HEK293 (cell line): ENCODE measurements at regions not wholly inside any gene's neighbourhood (a gene's known extent, or its start where the extent isn't known, plus 50 kb on each side); places are given as distances from the start of the nearest gene placed in this dataset.

Experiments used
- CTCF ChIA-PET: fragments of 350-600 bp; formaldehyde crosslinking; extraction: SDS; loops from one replicate; lab custom pipeline; 2021; ENCODE audit warnings: antibody characterized with exemption; lab: Yijun Ruan, JAX
- POLR2A ChIA-PET: fragments of 300-600 bp; formaldehyde crosslinking; extraction: SDS; loops from one replicate; lab custom pipeline; 2020; ENCODE audit warnings: antibody characterized with exemption, inconsistent platforms; lab: Yijun Ruan, JAX
- H3K27ac ChIP-seq: fragments of 200-500 bp; sonication (Bioruptor generic); 2 replicates; pipeline ENCODE4 v1.5.1; 2014; ENCODE audit warnings: low read depth, low read length, control low read depth, inconsistent platforms; ENCODE audit errors: extremely low read depth
- H3K36me3 ChIP-seq, 2 experiments: fragments of 200-500 bp in 1 of 2; sonication (Bioruptor generic) in 1 of 2; 1 replicate in 1 of 2; 2 replicates in 1 of 2; pipeline ENCODE4 v1.5.1; 2014 to 2017; ENCODE audit warnings: inconsistent platforms in 2 of 2, low read length in 2 of 2; ENCODE audit not compliant: control insufficient read depth in 2 of 2, insufficient read depth in 1 of 2
- H3K4me1 ChIP-seq: fragments of 200-500 bp; sonication (Bioruptor generic); 2 replicates; pipeline ENCODE4 v1.5.1; 2014; ENCODE audit warnings: mild to moderate bottlenecking, low read length, inconsistent platforms; ENCODE audit not compliant: control insufficient read depth, insufficient read depth
- H3K4me3 ChIP-seq: 2 replicates; pipeline ENCODE4 v1.5.1; 2011; ENCODE audit warnings: low read depth, mild to moderate bottlenecking, control low read depth, low read length, moderate library complexity
- H3K9me3 ChIP-seq: fragments of 200-500 bp; sonication (Bioruptor generic); 2 replicates; pipeline ENCODE4 v1.5.1; 2014; ENCODE audit warnings: low read depth, low read length, inconsistent platforms; ENCODE audit not compliant: control insufficient read depth, insufficient read depth
- KLF1 ChIP-seq: fragments of 450-650 bp; formaldehyde crosslinking; IDR thresholded peaks from 2 replicates; pipeline ENCODE4 v1.5.1; 2016; ENCODE audit warnings: missing biosample characterization, missing genetic modification characterization
- KLF9 ChIP-seq: fragments of 450-650 bp; formaldehyde crosslinking; IDR thresholded peaks from 2 replicates; pipeline ENCODE4 v1.5.1; 2016; ENCODE audit warnings: missing biosample characterization, missing genetic modification characterization, low read depth
- SP2 ChIP-seq: fragments of 450-650 bp; formaldehyde crosslinking; IDR thresholded peaks from 2 replicates; pipeline ENCODE4 v1.5.1; 2016; ENCODE audit warnings: missing biosample characterization, missing genetic modification characterization
- YY2 ChIP-seq: fragments of 450-650 bp; formaldehyde crosslinking; IDR thresholded peaks from 2 replicates; pipeline ENCODE4 v1.5.1; 2016; ENCODE audit warnings: missing biosample characterization, missing genetic modification characterization
- ZBTB48 ChIP-seq: fragments of 450-650 bp; formaldehyde crosslinking; IDR thresholded peaks from 2 replicates; pipeline ENCODE4 v1.5.1; 2016; ENCODE audit warnings: missing biosample characterization, missing genetic modification characterization
- ZEB2 ChIP-seq: fragments of 450-650 bp; formaldehyde crosslinking; IDR thresholded peaks from 2 replicates; pipeline ENCODE4 v1.5.1; 2016; ENCODE audit warnings: missing biosample characterization, missing genetic modification characterization
- ZNF157 ChIP-seq: fragments of 450-650 bp; formaldehyde crosslinking; IDR thresholded peaks from 2 replicates; pipeline ENCODE4 v1.5.1; 2016; ENCODE audit warnings: missing biosample characterization, missing genetic modification characterization
- ZNF174 ChIP-seq: fragments of 450-650 bp; formaldehyde crosslinking; IDR thresholded peaks from 2 replicates; pipeline ENCODE4 v1.5.0; 2017; ENCODE audit warnings: missing biosample characterization, mild to moderate bottlenecking, missing genetic modification characterization
- ZNF2 ChIP-seq: fragments of 450-650 bp; formaldehyde crosslinking; IDR thresholded peaks from 2 replicates; pipeline ENCODE4 v1.5.1; 2016; ENCODE audit warnings: missing biosample characterization, missing genetic modification characterization
- ZNF202 ChIP-seq: fragments of 450-650 bp; formaldehyde crosslinking; IDR thresholded peaks from 2 replicates; pipeline ENCODE4 v1.5.1; 2016; ENCODE audit warnings: missing biosample characterization, missing genetic modification characterization, borderline replicate concordance
- ZNF24 ChIP-seq: fragments of 450-650 bp; formaldehyde crosslinking; IDR thresholded peaks from 2 replicates; pipeline ENCODE4 v1.5.1; 2016; ENCODE audit warnings: missing biosample characterization, missing genetic modification characterization
- ZNF335 ChIP-seq: fragments of 450-650 bp; formaldehyde crosslinking; conservative IDR thresholded peaks from 2 replicates; pipeline ENCODE4 v1.5.1; 2016; ENCODE audit warnings: missing biosample characterization, missing genetic modification characterization
- ZNF366 ChIP-seq: fragments of 450-650 bp; formaldehyde crosslinking; conservative IDR thresholded peaks from 2 replicates; pipeline ENCODE4 v1.5.1; 2016; ENCODE audit warnings: missing biosample characterization, missing genetic modification characterization
- ZNF37A ChIP-seq: fragments of 450-650 bp; IDR thresholded peaks from 2 replicates; pipeline ENCODE4 v1.5.1; 2018; ENCODE audit warnings: missing biosample characterization, missing genetic modification characterization
- ZNF391 ChIP-seq: fragments of 450-650 bp; formaldehyde crosslinking; IDR thresholded peaks from 2 replicates; pipeline ENCODE4 v1.5.1; 2016; ENCODE audit warnings: low read depth, missing biosample characterization, missing genetic modification characterization, borderline replicate concordance
- ZNF394 ChIP-seq: fragments of 450-650 bp; formaldehyde crosslinking; IDR thresholded peaks from 2 replicates; pipeline ENCODE4 v1.5.1; 2016; ENCODE audit warnings: missing biosample characterization, missing genetic modification characterization, mild to moderate bottlenecking, moderate library complexity, borderline replicate concordance
- ZNF433 ChIP-seq: fragments of 450-650 bp; formaldehyde crosslinking; IDR thresholded peaks from 2 replicates; pipeline ENCODE4 v1.5.1; 2016; ENCODE audit warnings: missing biosample characterization, missing genetic modification characterization, low read depth
- ZNF521 ChIP-seq: fragments of 450-650 bp; formaldehyde crosslinking; IDR thresholded peaks from 2 replicates; pipeline ENCODE4 v1.5.1; 2017; ENCODE audit warnings: missing biosample characterization, mild to moderate bottlenecking, missing genetic modification characterization
- ZNF664 ChIP-seq: fragments of 450-650 bp; formaldehyde crosslinking; IDR thresholded peaks from 2 replicates; pipeline ENCODE4 v1.5.1; 2016; ENCODE audit warnings: missing biosample characterization, missing genetic modification characterization
- ZNF776 ChIP-seq: fragments of 450-650 bp; formaldehyde crosslinking; IDR thresholded peaks from 2 replicates; pipeline ENCODE4 v1.5.0; 2017; ENCODE audit warnings: missing biosample characterization, missing genetic modification characterization, borderline replicate concordance
- ZXDB ChIP-seq: fragments of 450-650 bp; formaldehyde crosslinking; IDR thresholded peaks from 2 replicates; pipeline ENCODE4 v1.5.1; 2016; ENCODE audit warnings: missing biosample characterization, missing genetic modification characterization
- TF ChIP-seq, protein P1 (sequence below): fragments of 450-650 bp; formaldehyde crosslinking; IDR thresholded peaks from 2 replicates; pipeline ENCODE4 v1.5.1; 2016; ENCODE audit warnings: missing biosample characterization, missing genetic modification characterization
- TF ChIP-seq, protein P2 (sequence below): IDR thresholded peaks from 2 replicates; pipeline ENCODE4 v1.6.1; 2011; ENCODE audit warnings: mild to moderate bottlenecking, low read depth, low read length, borderline replicate concordance
- TF ChIP-seq, protein P3 (sequence below): fragments of 450-650 bp; formaldehyde crosslinking; IDR thresholded peaks from 2 replicates; pipeline ENCODE4 v1.5.1; 2016; ENCODE audit warnings: missing biosample characterization, missing genetic modification characterization
- TF ChIP-seq, protein P4 (sequence below): fragments of 450-650 bp; formaldehyde crosslinking; IDR thresholded peaks from 2 replicates; pipeline ENCODE4 v1.5.1; 2017; ENCODE audit warnings: missing biosample characterization, mild to moderate bottlenecking, missing genetic modification characterization, moderate library complexity
- TF ChIP-seq, protein P5 (sequence below): fragments of 450-650 bp; formaldehyde crosslinking; IDR thresholded peaks from 2 replicates; pipeline ENCODE4 v1.5.1; 2017; ENCODE audit warnings: missing biosample characterization, missing genetic modification characterization
- TF ChIP-seq, protein P6 (sequence below): fragments of 450-650 bp; formaldehyde crosslinking; IDR thresholded peaks from 2 replicates; pipeline ENCODE4 v1.5.1; 2017; ENCODE audit warnings: missing biosample characterization, missing genetic modification characterization

DNA sequence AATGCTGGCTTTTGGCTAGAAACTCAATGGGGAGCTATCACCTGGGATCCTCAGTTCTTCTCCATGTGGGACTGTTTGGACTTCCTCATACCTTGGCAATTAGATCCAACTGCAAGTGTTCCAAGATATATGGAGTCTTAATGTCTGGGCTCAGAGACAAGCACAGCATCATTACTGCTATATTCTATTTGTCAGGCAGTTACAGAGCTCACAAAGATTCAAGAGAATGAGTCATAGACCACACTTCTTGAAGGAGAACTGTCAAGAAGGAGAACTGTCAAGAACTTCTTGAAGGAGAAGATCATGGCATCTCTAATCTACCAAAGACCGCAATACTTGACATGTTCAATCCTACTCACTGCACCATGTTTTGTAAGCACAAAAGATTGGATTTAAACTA, 106.8 kb upstream of the NREP start (continued):
- TF ChIP-seq YY2 (no peak), ZNF664 (tag by site-specific recombination) (no peak), KLF9 (tag by site-specific recombination) (no peak), ZXDB (tag by site-specific recombination) (no peak)
- TF ChIP-seq, all 188 proteins: peak for 0

DNA sequence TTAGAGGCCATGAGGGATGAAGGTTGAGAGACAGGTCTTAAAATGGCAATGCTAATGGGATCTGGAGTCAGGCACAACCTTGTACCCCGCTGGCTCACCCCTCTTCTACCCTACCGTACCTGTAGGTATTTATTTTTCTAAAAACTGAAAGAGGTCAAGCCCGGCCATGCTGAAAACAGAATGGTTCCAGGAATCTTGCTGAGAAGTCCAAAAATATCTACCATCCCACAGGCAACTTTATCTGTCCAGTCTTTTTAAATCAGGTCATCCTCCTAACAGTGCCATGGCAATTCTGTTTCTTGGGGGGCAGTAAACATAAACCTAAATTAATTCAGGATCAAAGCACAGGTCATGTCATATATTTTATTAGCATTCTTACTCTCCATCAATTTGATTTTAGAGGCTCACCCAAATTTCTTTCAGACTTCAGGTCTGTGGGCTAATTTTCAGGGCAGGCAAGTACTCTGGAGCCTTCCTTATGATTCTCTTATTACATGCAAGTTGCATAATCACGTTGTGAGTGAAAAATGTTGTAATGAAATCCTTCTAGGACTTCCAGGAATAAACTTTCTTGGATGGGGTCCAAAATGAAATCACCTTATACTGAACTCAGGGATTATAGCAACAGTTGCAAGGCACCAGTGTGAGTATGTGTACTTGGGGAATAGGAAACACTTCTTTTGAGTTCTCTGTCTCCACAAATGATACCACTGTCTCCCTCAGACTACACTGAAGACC, 102.7 kb upstream of the NREP start:
- CTCF ChIA-PET = no interaction called here
- no peaks in the 10 kb centered on the region for H3K9me3 ChIP-seq
- H3K27ac ChIP-seq = no peak overlapping the region
- peaks cover 12% of the 10 kb centered on the region for H3K4me1 ChIP-seq
- no peak overlapping the region for H3K4me3 ChIP-seq
- POLR2A ChIA-PET = no interaction called here
- H3K36me3 ChIP-seq = no peaks in the 10 kb centered on the region
- no peak for TF ChIP-seq ZNF433
- 0 out of 2 replicates have a peak, but pooled peaks have one; percentile 15 for TF ChIP-seq ZNF366 (tag by site-specific recombination)
- no peak for TF ChIP-seq ZNF2 (tag by site-specific recombination)
- TF ChIP-seq ZNF391 = no peak
- TF ChIP-seq, protein P1, sequence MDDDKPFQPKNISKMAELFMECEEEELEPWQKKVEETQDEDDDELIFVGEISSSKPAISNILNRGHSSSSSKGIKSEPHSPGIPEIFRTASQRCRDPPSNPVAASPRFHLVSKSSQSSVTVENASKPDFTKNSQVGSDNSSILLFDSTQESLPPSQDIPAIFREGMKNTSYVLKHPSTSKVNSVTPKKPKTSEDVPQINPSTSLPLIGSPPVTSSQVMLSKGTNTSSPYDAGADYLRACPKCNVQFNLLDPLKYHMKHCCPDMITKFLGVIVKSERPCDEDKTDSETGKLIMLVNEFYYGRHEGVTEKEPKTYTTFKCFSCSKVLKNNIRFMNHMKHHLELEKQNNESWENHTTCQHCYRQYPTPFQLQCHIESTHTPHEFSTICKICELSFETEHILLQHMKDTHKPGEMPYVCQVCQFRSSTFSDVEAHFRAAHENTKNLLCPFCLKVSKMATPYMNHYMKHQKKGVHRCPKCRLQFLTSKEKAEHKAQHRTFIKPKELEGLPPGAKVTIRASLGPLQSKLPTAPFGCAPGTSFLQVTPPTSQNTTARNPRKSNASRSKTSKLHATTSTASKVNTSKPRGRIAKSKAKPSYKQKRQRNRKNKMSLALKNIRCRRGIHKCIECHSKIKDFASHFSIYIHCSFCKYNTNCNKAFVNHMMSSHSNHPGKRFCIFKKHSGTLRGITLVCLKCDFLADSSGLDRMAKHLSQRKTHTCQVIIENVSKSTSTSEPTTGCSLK = no peak
- TF ChIP-seq, protein P2, sequence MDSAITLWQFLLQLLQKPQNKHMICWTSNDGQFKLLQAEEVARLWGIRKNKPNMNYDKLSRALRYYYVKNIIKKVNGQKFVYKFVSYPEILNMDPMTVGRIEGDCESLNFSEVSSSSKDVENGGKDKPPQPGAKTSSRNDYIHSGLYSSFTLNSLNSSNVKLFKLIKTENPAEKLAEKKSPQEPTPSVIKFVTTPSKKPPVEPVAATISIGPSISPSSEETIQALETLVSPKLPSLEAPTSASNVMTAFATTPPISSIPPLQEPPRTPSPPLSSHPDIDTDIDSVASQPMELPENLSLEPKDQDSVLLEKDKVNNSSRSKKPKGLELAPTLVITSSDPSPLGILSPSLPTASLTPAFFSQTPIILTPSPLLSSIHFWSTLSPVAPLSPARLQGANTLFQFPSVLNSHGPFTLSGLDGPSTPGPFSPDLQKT = no peak
- TF ChIP-seq ZNF521 (tag by site-specific recombination) = no peak
- no peak for TF ChIP-seq KLF1 (tag by site-specific recombination)
- TF ChIP-seq ZNF776 (tag by site-specific recombination) = no peak
- peak; percentile 86 for TF ChIP-seq ZBTB48 (tag by site-specific recombination)
- peak; percentile 86 for TF ChIP-seq ZNF335
- TF ChIP-seq SP2 (tag by site-specific recombination) = no peak
- TF ChIP-seq ZNF202 (tag by site-specific recombination) = no peak
- TF ChIP-seq ZEB2 (tag by site-specific recombination) = no peak
- TF ChIP-seq, protein P3, sequence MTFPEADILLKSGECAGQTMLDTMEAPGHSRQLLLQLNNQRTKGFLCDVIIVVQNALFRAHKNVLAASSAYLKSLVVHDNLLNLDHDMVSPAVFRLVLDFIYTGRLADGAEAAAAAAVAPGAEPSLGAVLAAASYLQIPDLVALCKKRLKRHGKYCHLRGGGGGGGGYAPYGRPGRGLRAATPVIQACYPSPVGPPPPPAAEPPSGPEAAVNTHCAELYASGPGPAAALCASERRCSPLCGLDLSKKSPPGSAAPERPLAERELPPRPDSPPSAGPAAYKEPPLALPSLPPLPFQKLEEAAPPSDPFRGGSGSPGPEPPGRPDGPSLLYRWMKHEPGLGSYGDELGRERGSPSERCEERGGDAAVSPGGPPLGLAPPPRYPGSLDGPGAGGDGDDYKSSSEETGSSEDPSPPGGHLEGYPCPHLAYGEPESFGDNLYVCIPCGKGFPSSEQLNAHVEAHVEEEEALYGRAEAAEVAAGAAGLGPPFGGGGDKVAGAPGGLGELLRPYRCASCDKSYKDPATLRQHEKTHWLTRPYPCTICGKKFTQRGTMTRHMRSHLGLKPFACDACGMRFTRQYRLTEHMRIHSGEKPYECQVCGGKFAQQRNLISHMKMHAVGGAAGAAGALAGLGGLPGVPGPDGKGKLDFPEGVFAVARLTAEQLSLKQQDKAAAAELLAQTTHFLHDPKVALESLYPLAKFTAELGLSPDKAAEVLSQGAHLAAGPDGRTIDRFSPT = no peak
- TF ChIP-seq, protein P4, sequence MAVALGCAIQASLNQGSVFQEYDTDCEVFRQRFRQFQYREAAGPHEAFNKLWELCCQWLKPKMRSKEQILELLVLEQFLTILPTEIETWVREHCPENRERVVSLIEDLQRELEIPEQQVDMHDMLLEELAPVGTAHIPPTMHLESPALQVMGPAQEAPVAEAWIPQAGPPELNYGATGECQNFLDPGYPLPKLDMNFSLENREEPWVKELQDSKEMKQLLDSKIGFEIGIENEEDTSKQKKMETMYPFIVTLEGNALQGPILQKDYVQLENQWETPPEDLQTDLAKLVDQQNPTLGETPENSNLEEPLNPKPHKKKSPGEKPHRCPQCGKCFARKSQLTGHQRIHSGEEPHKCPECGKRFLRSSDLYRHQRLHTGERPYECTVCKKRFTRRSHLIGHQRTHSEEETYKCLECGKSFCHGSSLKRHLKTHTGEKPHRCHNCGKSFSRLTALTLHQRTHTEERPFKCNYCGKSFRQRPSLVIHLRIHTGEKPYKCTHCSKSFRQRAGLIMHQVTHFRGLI (tag by site-specific recombination) = no peak
- TF ChIP-seq ZNF24 (tag by site-specific recombination) = 0 out of 2 replicates have a peak, but pooled peaks have one; percentile 23
- no peak for TF ChIP-seq ZNF174
- no peak for TF ChIP-seq ZXDB (tag by site-specific recombination)
- TF ChIP-seq ZNF37A (tag by site-specific recombination) = no peak
- TF ChIP-seq, protein P5, sequence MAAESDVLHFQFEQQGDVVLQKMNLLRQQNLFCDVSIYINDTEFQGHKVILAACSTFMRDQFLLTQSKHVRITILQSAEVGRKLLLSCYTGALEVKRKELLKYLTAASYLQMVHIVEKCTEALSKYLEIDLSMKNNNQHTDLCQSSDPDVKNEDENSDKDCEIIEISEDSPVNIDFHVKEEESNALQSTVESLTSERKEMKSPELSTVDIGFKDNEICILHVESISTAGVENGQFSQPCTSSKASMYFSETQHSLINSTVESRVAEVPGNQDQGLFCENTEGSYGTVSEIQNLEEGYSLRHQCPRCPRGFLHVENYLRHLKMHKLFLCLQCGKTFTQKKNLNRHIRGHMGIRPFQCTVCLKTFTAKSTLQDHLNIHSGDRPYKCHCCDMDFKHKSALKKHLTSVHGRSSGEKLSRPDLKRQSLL = no peak; the same call in 1 of the 2 replicates
- TF ChIP-seq ZNF157 = no peak
- TF ChIP-seq, protein P6, sequence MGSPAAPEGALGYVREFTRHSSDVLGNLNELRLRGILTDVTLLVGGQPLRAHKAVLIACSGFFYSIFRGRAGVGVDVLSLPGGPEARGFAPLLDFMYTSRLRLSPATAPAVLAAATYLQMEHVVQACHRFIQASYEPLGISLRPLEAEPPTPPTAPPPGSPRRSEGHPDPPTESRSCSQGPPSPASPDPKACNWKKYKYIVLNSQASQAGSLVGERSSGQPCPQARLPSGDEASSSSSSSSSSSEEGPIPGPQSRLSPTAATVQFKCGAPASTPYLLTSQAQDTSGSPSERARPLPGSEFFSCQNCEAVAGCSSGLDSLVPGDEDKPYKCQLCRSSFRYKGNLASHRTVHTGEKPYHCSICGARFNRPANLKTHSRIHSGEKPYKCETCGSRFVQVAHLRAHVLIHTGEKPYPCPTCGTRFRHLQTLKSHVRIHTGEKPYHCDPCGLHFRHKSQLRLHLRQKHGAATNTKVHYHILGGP (tag by site-specific recombination) = peak; percentile 99
- no peak for TF ChIP-seq ZNF394 (tag by site-specific recombination)
- TF ChIP-seq KLF9 (tag by site-specific recombination) = no peak
